ENCODE measurements at regions not wholly inside any gene's neighbourhood (a gene's known extent, or its start where the extent isn't known, plus 50 kb on each side); places are given as distances from the start of the nearest gene placed in this dataset.

- in situ Hi-C loops (cut with MboI; ENCODE audit: low sequenced_read_pairs in 4 of 4), result no loop called here
- Histone ChIP-seq H3K36me3 (no peaks in the 10 kb centered on the region), H3K4me3 (no peak overlapping the region), H3K4me1 (peaks cover 0 to 18% of the 10 kb centered on the region in 2 donors), H3K9me3 (no peaks in the 10 kb centered on the region), H3K27ac (no peak overlapping the region), H3K27me3 (no peaks in the 10 kb centered on the region)
- intact Hi-C loops (cut with DNase I; ENCODE audit: low total_unique reads), result no loop called here
- ATAC-seq (no peak), DNase-seq (no peak)
- no peak for TF ChIP-seq CTCF (IDR thresholded peaks at IDR 0.05 in 4 of 5, conservative IDR thresholded peaks at IDR 0.05 in 1 of 5)
- TF ChIP-seq POLR2A (IDR thresholded peaks at IDR 0.05), result no peak
Observed at GRCh38 chr2:42897358-42897757, 105.0 kb upstream of the HAAO start.

GRCh38 chr2:42895791-42896135 is 103.4 kb upstream of the HAAO start:
- peaks cover 0 to 10% of the 10 kb centered on the region in 2 donors for H3K4me1 ChIP-seq
- TF ChIP-seq CTCF (IDR thresholded peaks at IDR 0.05 in 4 of 5, conservative IDR thresholded peaks at IDR 0.05 in 1 of 5), result no peak
- no peak for TF ChIP-seq POLR2A (IDR thresholded peaks at IDR 0.05)
- in situ Hi-C loops (cut with MboI; ENCODE audit: low sequenced_read_pairs in 4 of 4), result no loop called here
- no peaks in the 10 kb centered on the region for H3K36me3 ChIP-seq
- no peaks in the 10 kb centered on the region for H3K27me3 ChIP-seq
- intact Hi-C loops (cut with DNase I; ENCODE audit: low total_unique reads), result no loop called here
- ATAC-seq, result no peak
- no peak overlapping the region for H3K27ac ChIP-seq
- DNase-seq, result no peak
- H3K9me3 ChIP-seq, result no peaks in the 10 kb centered on the region
- no peak overlapping the region for H3K4me3 ChIP-seq

GRCh38 chr2:42895134-42895790 is 102.9 kb upstream of the HAAO start:
- intact Hi-C loops (cut with DNase I; ENCODE audit: low total_unique reads), result no loop called here
- no peak for DNase-seq
- TF ChIP-seq POLR2A (IDR thresholded peaks at IDR 0.05), result no peak
- no peak for TF ChIP-seq CTCF (IDR thresholded peaks at IDR 0.05 in 4 of 5, conservative IDR thresholded peaks at IDR 0.05 in 1 of 5)

GRCh38 chr2:42893047-42893758 is 100.8 kb upstream of the HAAO start:
- Histone ChIP-seq H3K4me1 (peaks cover 0 to 5% of the 10 kb centered on the region in 2 donors), H3K9me3 (no peaks in the 10 kb centered on the region), H3K36me3 (no peaks in the 10 kb centered on the region), H3K27me3 (no peaks in the 10 kb centered on the region), H3K4me3 (no peak overlapping the region), H3K27ac (no peak overlapping the region)
- TF ChIP-seq POLR2A (IDR thresholded peaks at IDR 0.05), result no peak
- no peak for TF ChIP-seq CTCF (IDR thresholded peaks at IDR 0.05 in 4 of 5, conservative IDR thresholded peaks at IDR 0.05 in 1 of 5)
- ATAC-seq, result no peak
- in situ Hi-C loops (cut with MboI; ENCODE audit: low sequenced_read_pairs in 4 of 4) (no loop called here), intact Hi-C loops (cut with DNase I; ENCODE audit: low total_unique reads) (no loop called here)
- DNase-seq, result no peak

More at GRCh38 chr2:42895134-42895790, 102.9 kb upstream of the HAAO start:
- ATAC-seq, result no peak
- H3K27me3 ChIP-seq, result no peaks in the 10 kb centered on the region
- H3K9me3 ChIP-seq, result no peaks in the 10 kb centered on the region
- H3K36me3 ChIP-seq, result no peaks in the 10 kb centered on the region
- in situ Hi-C loops (cut with MboI; ENCODE audit: low sequenced_read_pairs in 4 of 4), result no loop called here
- no peak overlapping the region for H3K27ac ChIP-seq
- no peak overlapping the region for H3K4me3 ChIP-seq
- peaks cover 0 to 5% of the 10 kb centered on the region in 2 donors for H3K4me1 ChIP-seq

Measured in gastrocnemius medialis (tissue), 4 donors.